Stomach (tissue), 4 donors: ENCODE measurements at regions not wholly inside any gene's neighbourhood (a gene's known extent, or its start where the extent isn't known, plus 50 kb on each side); places are given as distances from the start of the nearest gene placed in this dataset.

ENCODE experiments used
- POLR2A ChIP-seq, 4 donors: fragments of 450-650 bp; IDR thresholded peaks; one replicate each; pipeline ENCODE4 v1.6.1; 2016; ENCODE audit warnings: antibody characterized with exemption in 4 of 4, control low read depth in 2 of 4, mild to moderate bottlenecking in 1 of 4, moderate library complexity in 1 of 4
- POLR2AphosphoS5 ChIP-seq, 3 donors: sonication (generic); formaldehyde crosslinking; IDR thresholded peaks; one replicate each; pipeline ENCODE4 v1.6.1; 2016; ENCODE audit warnings: antibody characterized with exemption in 3 of 3
- TF ChIP-seq, protein P1 (sequence below), 7 experiments: fragments of 450-650 bp in 4 of 7; fragments of 200-600 bp in 3 of 7; sonication (generic) in 3 of 7; IDR thresholded peaks; one replicate each; pipeline ENCODE4 v1.5.1; 2016 to 2019; ENCODE audit warnings: antibody characterized with exemption in 7 of 7, control low read depth in 2 of 7, mild to moderate bottlenecking in 1 of 7

DNA sequence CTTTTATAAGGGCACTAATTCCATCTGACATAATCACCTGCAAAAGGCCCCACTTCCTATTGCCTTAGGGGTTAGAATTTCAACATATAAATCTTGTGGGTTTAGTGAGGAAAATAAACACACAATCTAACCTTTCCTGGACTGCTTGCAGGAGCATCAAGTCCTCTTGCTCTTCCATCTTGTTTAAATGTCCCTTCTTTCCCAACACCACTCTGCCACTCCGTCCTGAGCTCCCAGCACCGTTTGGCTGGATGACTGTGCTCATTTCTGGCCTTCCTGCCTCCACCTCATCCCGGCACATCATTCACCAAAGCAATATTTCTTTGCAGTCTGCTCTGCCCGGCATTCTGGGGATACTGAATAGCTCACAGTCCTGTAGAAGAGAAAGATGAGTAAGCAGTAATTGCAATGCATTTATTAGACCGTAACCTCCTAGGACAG lies 247.8 kb downstream of the BCL2 start:
- no peak for TF ChIP-seq POLR2A (IDR thresholded peaks at IDR 0.05)
- TF ChIP-seq, protein P1, sequence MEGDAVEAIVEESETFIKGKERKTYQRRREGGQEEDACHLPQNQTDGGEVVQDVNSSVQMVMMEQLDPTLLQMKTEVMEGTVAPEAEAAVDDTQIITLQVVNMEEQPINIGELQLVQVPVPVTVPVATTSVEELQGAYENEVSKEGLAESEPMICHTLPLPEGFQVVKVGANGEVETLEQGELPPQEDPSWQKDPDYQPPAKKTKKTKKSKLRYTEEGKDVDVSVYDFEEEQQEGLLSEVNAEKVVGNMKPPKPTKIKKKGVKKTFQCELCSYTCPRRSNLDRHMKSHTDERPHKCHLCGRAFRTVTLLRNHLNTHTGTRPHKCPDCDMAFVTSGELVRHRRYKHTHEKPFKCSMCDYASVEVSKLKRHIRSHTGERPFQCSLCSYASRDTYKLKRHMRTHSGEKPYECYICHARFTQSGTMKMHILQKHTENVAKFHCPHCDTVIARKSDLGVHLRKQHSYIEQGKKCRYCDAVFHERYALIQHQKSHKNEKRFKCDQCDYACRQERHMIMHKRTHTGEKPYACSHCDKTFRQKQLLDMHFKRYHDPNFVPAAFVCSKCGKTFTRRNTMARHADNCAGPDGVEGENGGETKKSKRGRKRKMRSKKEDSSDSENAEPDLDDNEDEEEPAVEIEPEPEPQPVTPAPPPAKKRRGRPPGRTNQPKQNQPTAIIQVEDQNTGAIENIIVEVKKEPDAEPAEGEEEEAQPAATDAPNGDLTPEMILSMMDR (IDR thresholded peaks at IDR 0.05), result no peak
- no peak for TF ChIP-seq POLR2AphosphoS5 (IDR thresholded peaks at IDR 0.05)
